Lung (tissue), 11 donors: ENCODE measurements at regions not wholly inside any gene's neighbourhood (a gene's known extent, or its start where the extent isn't known, plus 50 kb on each side); places are given as distances from the start of the nearest gene placed in this dataset.

Experiments
- ATAC-seq: fragments of 200-7000 bp; cut with Tn5 transposase; one replicate; pipeline ENCODE4 v1.9.1; 2020; ENCODE audit warnings: moderate number of reproducible peaks; ENCODE audit not compliant: insufficient read depth, low FRiP score
- DNase-seq, 3 donors: peaks; one replicate each; pipeline ENCODE4 v3.0.0-alpha.2; 2013 to 2017
- H3K27ac ChIP-seq, 2 donors: one replicate each; pipeline ENCODE4 v1.5.1; 2013; ENCODE audit warnings: mild to moderate bottlenecking in 2 of 2, moderate library complexity in 2 of 2, control low read depth in 1 of 2, inconsistent platforms in 1 of 2, low read depth in 1 of 2, low read length in 1 of 2
- H3K27me3 ChIP-seq, 3 donors: one replicate each; pipeline ENCODE4 v1.5.1; 2013; ENCODE audit warnings: low read length in 2 of 3; ENCODE audit not compliant: control insufficient read depth in 3 of 3, insufficient read depth in 3 of 3
- H3K36me3 ChIP-seq, 4 donors: one replicate each; pipeline ENCODE4 v1.5.1; 2013; ENCODE audit warnings: low read length in 4 of 4, mild to moderate bottlenecking in 1 of 4, moderate library complexity in 1 of 4; ENCODE audit not compliant: control insufficient read depth in 4 of 4, insufficient read depth in 4 of 4
- H3K4me1 ChIP-seq, 5 donors: one replicate each; pipeline ENCODE4 v1.5.1; 2013; ENCODE audit warnings: low read length in 5 of 5, mild to moderate bottlenecking in 2 of 5, moderate library complexity in 1 of 5; ENCODE audit not compliant: control insufficient read depth in 5 of 5, insufficient read depth in 5 of 5
- H3K4me3 ChIP-seq: one replicate; pipeline ENCODE4 v1.5.1; 2013; ENCODE audit warnings: mild to moderate bottlenecking, control low read depth, moderate library complexity
- H3K9ac ChIP-seq, 2 donors: one replicate each; pipeline ENCODE4 v1.5.1; 2013; ENCODE audit warnings: low read length in 2 of 2, control low read depth in 1 of 2; ENCODE audit not compliant: insufficient read depth in 1 of 2
- H3K9me3 ChIP-seq, 4 donors: one replicate each; pipeline ENCODE4 v1.5.1; 2013; ENCODE audit warnings: low read length in 3 of 4, mild to moderate bottlenecking in 1 of 4, moderate library complexity in 1 of 4; ENCODE audit not compliant: control insufficient read depth in 4 of 4, insufficient read depth in 3 of 4
- WGBS, 2 donors: extraction: QIAGEN DNeasy Blood & Tissue Kit; methylation state at CpG; one replicate each; pipeline ENCODE4 v1.1.7; 2013; 5-methylcytosine and 5-hydroxymethylcytosine counted together
- TF ChIP-seq, protein P1 (sequence below): IDR thresholded peaks from 2 replicates; pipeline ENCODE4 v1.5.1; 2012; ENCODE audit warnings: mild to moderate bottlenecking; ENCODE audit errors: control extremely low read depth, extremely low read depth
- donor health status: control.
- donor health status: control.
- donor health status: Bipolar disorder and iron deficiency.
- donor health status: healthy.
- donor health status: DM: yes; HTN: yes; CAD: no.

DNA sequence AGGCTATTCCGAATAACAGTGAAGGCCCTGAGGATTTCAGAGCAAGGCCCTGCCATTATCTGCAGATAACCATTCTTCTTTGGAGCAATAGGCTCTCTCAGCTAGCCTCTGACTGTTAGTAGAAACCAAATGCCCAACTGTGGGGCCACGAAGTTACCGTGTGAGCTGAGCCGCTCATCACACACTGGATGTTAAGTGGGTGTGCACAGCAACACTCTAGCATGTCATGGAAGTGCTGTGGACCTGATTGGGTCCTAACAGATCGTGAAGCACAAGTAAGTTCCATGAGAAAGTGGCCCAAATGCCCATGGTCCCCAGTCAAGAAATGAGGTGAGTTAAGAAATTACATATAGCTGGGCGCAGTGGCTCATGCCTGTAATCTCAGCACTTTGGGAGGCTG, 190.4 kb downstream of the ALG10 start:
- DNase-seq (no peak), ATAC-seq (no peak)
- H3K4me3 ChIP-seq = no peak overlapping the region
- no peak overlapping the region for H3K9ac ChIP-seq
- H3K27ac ChIP-seq = no peak overlapping the region
- TF ChIP-seq, protein P1, sequence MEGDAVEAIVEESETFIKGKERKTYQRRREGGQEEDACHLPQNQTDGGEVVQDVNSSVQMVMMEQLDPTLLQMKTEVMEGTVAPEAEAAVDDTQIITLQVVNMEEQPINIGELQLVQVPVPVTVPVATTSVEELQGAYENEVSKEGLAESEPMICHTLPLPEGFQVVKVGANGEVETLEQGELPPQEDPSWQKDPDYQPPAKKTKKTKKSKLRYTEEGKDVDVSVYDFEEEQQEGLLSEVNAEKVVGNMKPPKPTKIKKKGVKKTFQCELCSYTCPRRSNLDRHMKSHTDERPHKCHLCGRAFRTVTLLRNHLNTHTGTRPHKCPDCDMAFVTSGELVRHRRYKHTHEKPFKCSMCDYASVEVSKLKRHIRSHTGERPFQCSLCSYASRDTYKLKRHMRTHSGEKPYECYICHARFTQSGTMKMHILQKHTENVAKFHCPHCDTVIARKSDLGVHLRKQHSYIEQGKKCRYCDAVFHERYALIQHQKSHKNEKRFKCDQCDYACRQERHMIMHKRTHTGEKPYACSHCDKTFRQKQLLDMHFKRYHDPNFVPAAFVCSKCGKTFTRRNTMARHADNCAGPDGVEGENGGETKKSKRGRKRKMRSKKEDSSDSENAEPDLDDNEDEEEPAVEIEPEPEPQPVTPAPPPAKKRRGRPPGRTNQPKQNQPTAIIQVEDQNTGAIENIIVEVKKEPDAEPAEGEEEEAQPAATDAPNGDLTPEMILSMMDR = no peak
- H3K4me1 ChIP-seq = no peaks in the 10 kb centered on the region
- H3K27me3 ChIP-seq = no peaks in the 10 kb centered on the region
- 86 to 87% methylated on average over 6 of the region's 6 CpGs for WGBS, 2 donors
- peaks cover 0 to 12% (median 0%) of the 10 kb centered on the region in 4 donors for H3K9me3 ChIP-seq
- no peaks in the 10 kb centered on the region for H3K36me3 ChIP-seq

GRCh38 chr12:34214011-34214410, 191.7 kb downstream of the ALG10 start:
- no peaks in the 10 kb centered on the region for H3K4me1 ChIP-seq
- no peak overlapping the region for H3K27ac ChIP-seq
- H3K36me3 ChIP-seq = no peaks in the 10 kb centered on the region
- H3K4me3 ChIP-seq = no peak overlapping the region
- H3K9me3 ChIP-seq = peaks cover 0 to 7% (median 0%) of the 10 kb centered on the region in 4 donors
- H3K27me3 ChIP-seq = no peaks in the 10 kb centered on the region
- no peak for DNase-seq
- ATAC-seq = no peak
- WGBS, 2 donors = 91 to 92% methylated on average over 9 of the region's 9 CpGs
- TF ChIP-seq, protein P1 = no peak
- no peak overlapping the region for H3K9ac ChIP-seq

DNA sequence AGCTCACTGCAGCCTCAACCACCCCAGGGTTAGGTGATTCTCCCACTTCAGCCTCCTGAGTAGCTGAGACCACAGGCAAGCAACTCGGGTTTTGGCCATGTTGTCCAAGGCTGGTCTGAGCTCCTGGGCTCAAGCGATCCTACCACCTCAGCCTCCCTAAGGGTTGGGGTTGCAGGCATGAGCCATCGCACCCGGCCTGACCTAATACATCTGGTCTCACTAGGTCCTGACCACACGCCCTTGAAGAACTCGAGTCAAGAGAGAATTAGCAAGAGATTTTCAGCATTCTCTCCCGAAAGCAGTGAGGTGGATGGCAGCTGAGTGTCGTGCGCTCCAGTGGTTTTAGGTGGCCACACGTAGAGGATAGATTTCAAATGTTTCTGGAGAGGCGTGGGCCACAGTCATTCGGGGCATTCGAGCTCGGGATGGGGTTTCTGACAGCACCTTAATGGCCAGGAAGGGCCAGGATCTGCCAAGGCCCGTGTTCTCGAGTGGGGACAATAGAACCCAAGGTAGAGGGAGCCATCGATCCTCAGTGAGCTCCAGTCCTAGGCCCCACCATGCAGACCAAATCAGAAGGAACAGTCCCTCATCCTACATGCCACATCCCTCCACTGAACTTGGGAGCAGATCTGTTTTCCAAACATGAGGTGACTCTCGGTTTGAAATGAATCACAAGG, 193.1 kb downstream of the ALG10 start:
- peaks cover 0 to 2% (median 0%) of the 10 kb centered on the region in 4 donors for H3K9me3 ChIP-seq
- no peaks in the 10 kb centered on the region for H3K27me3 ChIP-seq
- TF ChIP-seq, protein P1 = no peak
- H3K27ac ChIP-seq = no peak overlapping the region
- 90% methylated on average over 18 of the region's 18 CpGs for WGBS, 2 donors
- no peak overlapping the region for H3K9ac ChIP-seq
- no peaks in the 10 kb centered on the region for H3K4me1 ChIP-seq
- ATAC-seq (no peak), DNase-seq (no peak)
- no peak overlapping the region for H3K4me3 ChIP-seq
- H3K36me3 ChIP-seq = no peaks in the 10 kb centered on the region

DNA sequence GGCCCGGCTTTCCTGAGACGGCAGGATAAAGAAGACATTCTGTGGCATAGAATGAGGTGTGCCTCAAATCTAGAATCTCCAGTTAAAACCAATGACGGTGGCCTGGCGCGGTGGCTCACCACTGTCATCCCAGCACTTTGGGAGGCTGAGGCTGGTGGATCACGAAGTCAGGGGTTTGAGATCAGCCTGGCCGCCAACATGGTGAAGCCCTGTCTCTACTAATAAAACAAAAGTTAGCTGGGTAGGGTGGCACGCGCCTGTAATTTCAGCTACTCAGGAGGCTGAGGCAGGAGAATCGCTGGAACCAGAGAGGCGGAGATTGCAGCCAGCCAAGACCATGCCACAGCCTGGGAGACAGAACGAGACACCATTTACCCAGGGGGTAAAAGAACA, 193.6 kb downstream of the ALG10 start:
- H3K27ac ChIP-seq = no peak overlapping the region
- H3K27me3 ChIP-seq = no peaks in the 10 kb centered on the region
- no peaks in the 10 kb centered on the region for H3K4me1 ChIP-seq
- DNase-seq (no peak), ATAC-seq (no peak)
- H3K36me3 ChIP-seq = no peaks in the 10 kb centered on the region
- no peak overlapping the region for H3K4me3 ChIP-seq
- no peak overlapping the region for H3K9ac ChIP-seq
- no peaks in the 10 kb centered on the region for H3K9me3 ChIP-seq
- TF ChIP-seq, protein P1 = no peak
- WGBS, 2 donors = 94 to 96% methylated on average over 12 of the region's 12 CpGs
